Stomach (tissue), 4 donors: ENCODE measurements at regions not wholly inside any gene's neighbourhood (a gene's known extent, or its start where the extent isn't known, plus 50 kb on each side); places are given as distances from the start of the nearest gene placed in this dataset.

Source experiments
- CTCF ChIP-seq, 7 experiments: fragments of 450-650 bp in 4 of 7; fragments of 200-600 bp in 3 of 7; sonication (generic) in 3 of 7; IDR thresholded peaks; one replicate each; pipeline ENCODE4 v1.5.1; 2016 to 2019; ENCODE audit warnings: antibody characterized with exemption in 7 of 7, control low read depth in 2 of 7, mild to moderate bottlenecking in 1 of 7
- POLR2A ChIP-seq, 4 donors: fragments of 450-650 bp; IDR thresholded peaks; one replicate each; pipeline ENCODE4 v1.6.1; 2016; ENCODE audit warnings: antibody characterized with exemption in 4 of 4, control low read depth in 2 of 4, mild to moderate bottlenecking in 1 of 4, moderate library complexity in 1 of 4

- TF ChIP-seq POLR2A (IDR thresholded peaks at IDR 0.05) (no peak), CTCF (IDR thresholded peaks at IDR 0.05) (no peak)
Observed at GRCh38 chr2:34308140-34308539, 709.0 kb upstream of the FAM98A start.
